Spleen (tissue), 7 donors: ENCODE measurements at regions not wholly inside any gene's neighbourhood (a gene's known extent, or its start where the extent isn't known, plus 50 kb on each side); places are given as distances from the start of the nearest gene placed in this dataset.
A peak's percentile ranks its signal among the peaks of the same experiment; 100 is the strongest.

Experiments
- POLR2A ChIP-seq, 3 donors: fragments of 450-650 bp; IDR thresholded peaks; one replicate each; pipeline ENCODE4 v1.5.1; 2017; ENCODE audit warnings: antibody characterized with exemption in 3 of 3, mild to moderate bottlenecking in 1 of 3
- TF ChIP-seq, protein P1 (sequence below), 11 experiments: fragments of 200-600 bp in 7 of 11; fragments of 450-650 bp in 4 of 11; sonication (generic) in 4 of 11; IDR thresholded peaks in 8 of 11; conservative IDR thresholded peaks in 3 of 11; 1 replicate in 7 of 11; 2 replicates in 4 of 11; pipeline versions ENCODE4 v1.4.0 to v1.8.0; 2016 to 2021; ENCODE audit warnings: antibody characterized with exemption in 11 of 11, inconsistent platforms in 4 of 11, mild to moderate bottlenecking in 1 of 11
- donor health status: DM: no; HTN: no; CAD: no; lungs with moderate emphysema.
- donor health status: DM: no; HTN: no; CAD: no.
- donor health status: DM: no; HTN: no; CAD: no.

DNA sequence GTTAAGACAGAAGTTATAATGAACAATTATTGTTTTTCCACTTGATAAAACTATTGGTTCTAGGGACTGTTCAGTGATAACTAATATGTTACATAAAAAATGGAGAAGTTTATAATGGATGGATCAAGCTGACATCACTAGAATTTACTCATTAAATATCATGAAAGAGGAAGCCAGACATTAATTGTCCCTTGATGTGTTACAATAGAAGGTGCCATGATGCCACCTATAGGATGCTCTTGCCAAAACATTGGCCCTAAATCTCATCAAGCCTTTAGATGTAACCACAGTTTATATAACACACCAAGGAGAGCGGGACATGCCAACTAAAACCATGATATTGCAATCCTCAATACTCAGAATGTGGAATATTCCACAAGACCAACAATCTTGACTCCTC lies 147.9 kb upstream of the MON1B start:
- TF ChIP-seq, protein P1, sequence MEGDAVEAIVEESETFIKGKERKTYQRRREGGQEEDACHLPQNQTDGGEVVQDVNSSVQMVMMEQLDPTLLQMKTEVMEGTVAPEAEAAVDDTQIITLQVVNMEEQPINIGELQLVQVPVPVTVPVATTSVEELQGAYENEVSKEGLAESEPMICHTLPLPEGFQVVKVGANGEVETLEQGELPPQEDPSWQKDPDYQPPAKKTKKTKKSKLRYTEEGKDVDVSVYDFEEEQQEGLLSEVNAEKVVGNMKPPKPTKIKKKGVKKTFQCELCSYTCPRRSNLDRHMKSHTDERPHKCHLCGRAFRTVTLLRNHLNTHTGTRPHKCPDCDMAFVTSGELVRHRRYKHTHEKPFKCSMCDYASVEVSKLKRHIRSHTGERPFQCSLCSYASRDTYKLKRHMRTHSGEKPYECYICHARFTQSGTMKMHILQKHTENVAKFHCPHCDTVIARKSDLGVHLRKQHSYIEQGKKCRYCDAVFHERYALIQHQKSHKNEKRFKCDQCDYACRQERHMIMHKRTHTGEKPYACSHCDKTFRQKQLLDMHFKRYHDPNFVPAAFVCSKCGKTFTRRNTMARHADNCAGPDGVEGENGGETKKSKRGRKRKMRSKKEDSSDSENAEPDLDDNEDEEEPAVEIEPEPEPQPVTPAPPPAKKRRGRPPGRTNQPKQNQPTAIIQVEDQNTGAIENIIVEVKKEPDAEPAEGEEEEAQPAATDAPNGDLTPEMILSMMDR (IDR thresholded peaks at IDR 0.05 in 8 of 11, conservative IDR thresholded peaks at IDR 0.05 in 3 of 11), result peak in 3 of 11 experiments; percentile 12 to 19 (median 15)
- TF ChIP-seq POLR2A (IDR thresholded peaks at IDR 0.05), result no peak
